ENCODE measurements at regions not wholly inside any gene's neighbourhood (a gene's known extent, or its start where the extent isn't known, plus 50 kb on each side); places are given as distances from the start of the nearest gene placed in this dataset.

- Histone ChIP-seq H3F3A (ENCODE audit: low read depth) (no peaks in the 10 kb centered on the region), H3K36me3 (ENCODE audit: insufficient read depth, low read length) (no peaks in the 10 kb centered on the region), H3K27me3 (ENCODE audit: insufficient read depth, low read length, poor library complexity, severe bottlenecking) (no peaks in the 10 kb centered on the region), H3K9me3 (ENCODE audit: insufficient read depth, low read depth, low read length) (no peaks in the 10 kb centered on the region), H3K4me1 (ENCODE audit: insufficient read depth, low read length, poor library complexity, severe bottlenecking) (no peaks in the 10 kb centered on the region), H3K79me2 (ENCODE audit: insufficient read depth, low read length) (no peaks in the 10 kb centered on the region), H3K9me2 (replicated peaks; ENCODE audit: low read depth, low read length) (no peaks in the 10 kb centered on the region), H4K20me1 (ENCODE audit: insufficient read depth, low read length, poor library complexity, severe bottlenecking) (no peaks in the 10 kb centered on the region), H3K9ac (ENCODE audit: low read depth, low read length, poor library complexity, severe bottlenecking) (no peak overlapping the region), H3K4me2 (ENCODE audit: low read depth, low read length, poor library complexity, severe bottlenecking) (no peak overlapping the region), H3K4me3 (ENCODE audit: low read length, poor library complexity, severe bottlenecking) (no peak overlapping the region), H2AFZ (ENCODE audit: low read length) (no peak overlapping the region)
- no peak for TF ChIP-seq CTCF (conservative IDR thresholded peaks at IDR 0.05; ENCODE audit: low read length)
- no peak for TF ChIP-seq EZH2phosphoT487 (IDR thresholded peaks at IDR 0.05; ENCODE audit: borderline replicate concordance)
Measured at GRCh38 chr4:147078362-147078761, 132.7 kb upstream of the TTC29 start.

DNA sequence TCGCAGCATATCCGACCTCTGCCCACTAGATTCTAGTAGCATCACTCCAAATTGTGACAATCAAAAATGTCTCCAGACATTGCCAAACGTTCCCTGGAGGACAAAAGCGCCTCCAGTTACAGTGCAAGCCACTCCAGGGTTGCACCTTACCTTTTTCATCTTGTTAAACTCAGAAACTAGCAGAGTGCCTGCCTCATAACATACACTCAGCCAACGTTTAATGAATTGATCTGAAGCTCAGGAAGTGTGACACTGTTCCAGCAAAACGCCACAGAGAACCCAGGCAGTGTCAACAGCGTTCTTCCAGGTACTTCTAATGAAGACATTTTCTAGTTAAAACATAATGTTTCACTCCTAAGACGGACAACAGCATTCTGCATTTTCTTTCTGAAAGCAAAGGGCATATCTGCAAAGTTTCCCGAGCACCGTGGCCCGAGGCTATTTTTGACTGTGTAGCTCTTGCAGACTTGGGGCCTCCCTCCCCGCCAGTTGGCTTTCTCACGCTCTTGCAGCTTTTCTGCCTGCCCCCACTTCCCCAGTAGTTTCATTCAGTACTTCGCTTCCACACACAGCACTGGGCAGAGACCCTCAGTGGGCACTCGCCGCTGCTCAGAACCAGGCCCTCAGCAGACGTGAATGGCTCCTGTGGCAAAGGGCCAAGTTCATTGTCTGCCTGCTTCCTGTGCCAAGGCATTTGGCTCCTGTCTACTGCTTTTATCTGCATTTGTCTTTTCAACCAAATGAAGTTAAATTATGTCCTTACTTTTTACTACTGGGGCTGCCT is 133.4 kb upstream of the TTC29 start:
- no peak overlapping the region for H2AFZ ChIP-seq (ENCODE audit: low read length)
- H3K4me3 ChIP-seq (ENCODE audit: low read length, poor library complexity, severe bottlenecking), result no peak overlapping the region
- H3K9me3 ChIP-seq (ENCODE audit: insufficient read depth, low read depth, low read length), result no peaks in the 10 kb centered on the region
- no peak overlapping the region for H3K9ac ChIP-seq (ENCODE audit: low read depth, low read length, poor library complexity, severe bottlenecking)
- H3K4me2 ChIP-seq (ENCODE audit: low read depth, low read length, poor library complexity, severe bottlenecking), result no peak overlapping the region
- no peaks in the 10 kb centered on the region for H3K27me3 ChIP-seq (ENCODE audit: insufficient read depth, low read length, poor library complexity, severe bottlenecking)
- no peaks in the 10 kb centered on the region for H3K79me2 ChIP-seq (ENCODE audit: insufficient read depth, low read length)
- TF ChIP-seq CTCF (conservative IDR thresholded peaks at IDR 0.05; ENCODE audit: low read length) (no peak), EZH2phosphoT487 (IDR thresholded peaks at IDR 0.05; ENCODE audit: borderline replicate concordance) (no peak)
- H3K9me2 ChIP-seq (replicated peaks; ENCODE audit: low read depth, low read length), result no peaks in the 10 kb centered on the region
- H3F3A ChIP-seq (ENCODE audit: low read depth), result no peaks in the 10 kb centered on the region
- H4K20me1 ChIP-seq (ENCODE audit: insufficient read depth, low read length, poor library complexity, severe bottlenecking), result no peaks in the 10 kb centered on the region
- no peaks in the 10 kb centered on the region for H3K36me3 ChIP-seq (ENCODE audit: insufficient read depth, low read length)
- H3K4me1 ChIP-seq (ENCODE audit: insufficient read depth, low read length, poor library complexity, severe bottlenecking), result no peaks in the 10 kb centered on the region

- Histone ChIP-seq H3K4me2 (ENCODE audit: low read depth, low read length, poor library complexity, severe bottlenecking) (no peak overlapping the region), H3K9me2 (replicated peaks; ENCODE audit: low read depth, low read length) (no peaks in the 10 kb centered on the region), H3K4me1 (ENCODE audit: insufficient read depth, low read length, poor library complexity, severe bottlenecking) (no peaks in the 10 kb centered on the region), H3F3A (ENCODE audit: low read depth) (no peaks in the 10 kb centered on the region), H3K27me3 (ENCODE audit: insufficient read depth, low read length, poor library complexity, severe bottlenecking) (no peaks in the 10 kb centered on the region), H3K9ac (ENCODE audit: low read depth, low read length, poor library complexity, severe bottlenecking) (no peak overlapping the region), H3K4me3 (ENCODE audit: low read length, poor library complexity, severe bottlenecking) (no peak overlapping the region), H3K36me3 (ENCODE audit: insufficient read depth, low read length) (no peaks in the 10 kb centered on the region), H3K79me2 (ENCODE audit: insufficient read depth, low read length) (no peaks in the 10 kb centered on the region), H4K20me1 (ENCODE audit: insufficient read depth, low read length, poor library complexity, severe bottlenecking) (no peaks in the 10 kb centered on the region), H2AFZ (ENCODE audit: low read length) (no peak overlapping the region), H3K9me3 (ENCODE audit: insufficient read depth, low read depth, low read length) (no peaks in the 10 kb centered on the region)
- no peak for TF ChIP-seq EZH2phosphoT487 (IDR thresholded peaks at IDR 0.05; ENCODE audit: borderline replicate concordance)
- TF ChIP-seq CTCF (conservative IDR thresholded peaks at IDR 0.05; ENCODE audit: low read length), result no peak
Measured at GRCh38 chr4:147084861-147085260, 139.2 kb upstream of the TTC29 start.

Measured in Loucy (cell line).